Fibroblast of upper back skin (primary cell): ENCODE measurements at regions not wholly inside any gene's neighbourhood (a gene's known extent, or its start where the extent isn't known, plus 50 kb on each side); places are given as distances from the start of the nearest gene placed in this dataset.

Experiments used
- DNase-seq: peaks from one replicate; pipeline ENCODE4 v3.0.0-alpha.2; 2013

DNA sequence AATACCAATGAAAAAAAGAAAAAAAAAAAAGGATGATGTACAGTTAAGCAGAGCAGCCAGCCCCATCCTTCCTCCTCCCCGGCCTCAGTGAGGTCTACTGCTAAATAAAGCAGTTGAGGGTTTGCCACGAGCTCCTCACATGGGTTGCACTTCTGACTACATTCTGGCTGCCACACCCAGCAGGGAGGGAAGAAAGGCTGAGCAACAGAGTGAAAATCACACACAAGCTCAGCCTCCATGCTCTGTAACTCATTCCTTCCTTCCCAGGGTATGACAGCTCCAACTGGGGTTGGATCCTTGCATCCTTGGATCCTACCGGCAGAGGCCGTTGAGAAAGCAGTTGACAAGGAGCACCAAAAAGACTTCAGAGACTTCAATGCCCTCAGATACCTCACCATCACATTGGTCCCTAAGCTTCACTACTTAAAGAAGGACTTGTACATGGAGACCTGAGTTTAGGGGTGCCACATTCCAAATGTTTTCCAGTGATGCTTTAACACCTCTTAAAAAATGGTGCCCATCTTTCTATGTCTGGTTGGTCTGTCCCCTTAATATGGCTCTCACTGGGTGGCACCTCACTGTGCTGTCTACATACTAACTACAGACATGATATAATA is 52.9 kb upstream of the PIK3CG start:
- DNase-seq, result no peak

DNA sequence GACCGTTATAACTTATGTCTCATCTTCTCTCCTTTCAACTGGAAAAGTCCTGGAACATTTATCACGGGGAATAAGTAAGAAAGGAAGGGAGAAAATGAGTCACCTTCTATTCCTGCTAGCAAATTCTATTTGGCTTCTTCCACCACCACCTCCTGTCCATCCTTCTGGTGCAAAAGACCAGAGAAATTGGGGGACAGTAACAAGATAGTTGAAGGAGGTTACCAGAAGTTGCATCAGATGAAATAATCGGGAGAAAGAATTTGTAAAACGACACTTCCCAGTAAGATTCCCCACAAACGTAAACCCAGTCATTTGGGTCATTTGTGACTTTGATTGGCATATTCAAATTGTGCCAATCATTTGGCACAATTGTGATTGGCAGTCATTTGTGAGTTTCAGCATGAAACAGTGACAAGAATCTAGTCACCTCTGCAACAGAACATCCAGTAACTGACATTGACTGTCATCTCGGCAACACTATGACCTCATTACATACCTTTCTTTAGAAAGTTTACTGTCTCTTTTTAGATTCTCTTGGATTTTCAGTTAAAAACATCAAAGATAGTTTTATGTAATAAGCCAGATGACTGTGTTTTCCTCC is 51.3 kb upstream of the PIK3CG start:
- DNase-seq, result peak; percentile 63

DNA sequence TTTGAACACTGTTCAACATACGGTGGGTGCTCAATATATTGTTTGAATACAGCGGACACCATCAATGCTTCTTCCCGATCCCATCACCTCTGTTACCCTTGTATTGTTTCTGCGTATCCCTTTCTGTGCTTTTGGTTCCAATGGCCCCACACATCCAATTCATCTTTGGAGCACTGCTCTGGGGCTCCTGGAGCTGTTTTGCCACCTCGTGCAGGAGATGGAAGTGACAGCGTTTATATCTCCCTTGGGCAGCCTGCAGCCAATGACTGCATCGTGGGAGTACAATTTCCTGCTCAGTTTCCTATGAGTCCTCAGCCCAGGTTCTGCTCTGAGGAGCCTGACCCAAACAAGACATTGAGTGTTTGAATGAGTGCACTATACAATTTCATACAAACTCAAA is 50.2 kb upstream of the PIK3CG start:
- no peak for DNase-seq
